ENCODE measurements at regions not wholly inside any gene's neighbourhood (a gene's known extent, or its start where the extent isn't known, plus 50 kb on each side); places are given as distances from the start of the nearest gene placed in this dataset.

DNA sequence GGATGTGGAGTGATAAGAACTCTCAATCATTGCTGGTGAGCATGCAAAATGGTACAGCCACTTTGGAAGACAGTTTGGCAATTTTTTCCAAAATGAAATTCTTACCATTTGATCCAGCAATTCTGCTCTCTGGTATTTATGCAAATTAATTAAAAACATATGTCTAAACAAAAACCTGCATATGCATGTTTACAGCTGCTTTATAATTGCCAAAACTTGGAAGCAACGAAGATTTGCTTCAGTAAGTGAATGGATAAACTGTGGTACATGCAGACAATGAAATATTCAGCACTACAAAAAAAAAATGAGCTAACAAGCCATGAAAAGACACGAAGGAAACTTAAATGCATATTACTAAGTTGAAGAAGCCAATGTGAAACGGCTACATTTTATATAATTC lies 55.5 kb upstream of the SMLR1 start:
- TF ChIP-seq, protein P1, sequence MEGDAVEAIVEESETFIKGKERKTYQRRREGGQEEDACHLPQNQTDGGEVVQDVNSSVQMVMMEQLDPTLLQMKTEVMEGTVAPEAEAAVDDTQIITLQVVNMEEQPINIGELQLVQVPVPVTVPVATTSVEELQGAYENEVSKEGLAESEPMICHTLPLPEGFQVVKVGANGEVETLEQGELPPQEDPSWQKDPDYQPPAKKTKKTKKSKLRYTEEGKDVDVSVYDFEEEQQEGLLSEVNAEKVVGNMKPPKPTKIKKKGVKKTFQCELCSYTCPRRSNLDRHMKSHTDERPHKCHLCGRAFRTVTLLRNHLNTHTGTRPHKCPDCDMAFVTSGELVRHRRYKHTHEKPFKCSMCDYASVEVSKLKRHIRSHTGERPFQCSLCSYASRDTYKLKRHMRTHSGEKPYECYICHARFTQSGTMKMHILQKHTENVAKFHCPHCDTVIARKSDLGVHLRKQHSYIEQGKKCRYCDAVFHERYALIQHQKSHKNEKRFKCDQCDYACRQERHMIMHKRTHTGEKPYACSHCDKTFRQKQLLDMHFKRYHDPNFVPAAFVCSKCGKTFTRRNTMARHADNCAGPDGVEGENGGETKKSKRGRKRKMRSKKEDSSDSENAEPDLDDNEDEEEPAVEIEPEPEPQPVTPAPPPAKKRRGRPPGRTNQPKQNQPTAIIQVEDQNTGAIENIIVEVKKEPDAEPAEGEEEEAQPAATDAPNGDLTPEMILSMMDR (IDR thresholded peaks at IDR 0.05) = no peak
- no peak for TF ChIP-seq POLR2AphosphoS5 (IDR thresholded peaks at IDR 0.05)

Data from gastroesophageal sphincter (tissue), 3 donors.